Left kidney (tissue), 1 donor: ENCODE measurements at regions not wholly inside any gene's neighbourhood (a gene's known extent, or its start where the extent isn't known, plus 50 kb on each side); places are given as distances from the start of the nearest gene placed in this dataset.
"Not testable (repeated sequence)": the region's sequence is repeated elsewhere in the genome, so short reads cannot be mapped to it uniquely, and the experiment has no call there.

Experiments used
- DNase-seq: peaks from one replicate; pipeline ENCODE4 v3.0.0-alpha.2; 2013

GRCh38 chr3:80608072-80608471, 840.3 kb upstream of the ROBO1 start:
- not testable (repeated sequence) for DNase-seq

GRCh38 chr3:80606073-80606472, 838.3 kb upstream of the ROBO1 start:
- DNase-seq: no peak

- no peak for DNase-seq
Measured at GRCh38 chr3:80601479-80601878, 833.7 kb upstream of the ROBO1 start.

GRCh38 chr3:80592792-80593191, 825.0 kb upstream of the ROBO1 start:
- DNase-seq: no peak

- no peak for DNase-seq
Measured at GRCh38 chr3:80586338-80586737, 818.5 kb upstream of the ROBO1 start.

GRCh38 chr3:80580146-80580545, 812.3 kb upstream of the ROBO1 start:
- no peak for DNase-seq

- no peak for DNase-seq
Measured at GRCh38 chr3:80564391-80564790, 796.6 kb upstream of the ROBO1 start.

- no peak for DNase-seq
Measured at GRCh38 chr3:80559701-80560100, 791.9 kb upstream of the ROBO1 start.

GRCh38 chr3:80556763-80557162, 789.0 kb upstream of the ROBO1 start:
- no peak for DNase-seq

GRCh38 chr3:80554304-80554703, 786.5 kb upstream of the ROBO1 start:
- DNase-seq: no peak

- no peak for DNase-seq
Measured at GRCh38 chr3:80553211-80553610, 785.4 kb upstream of the ROBO1 start.

GRCh38 chr3:80550174-80550573, 782.4 kb upstream of the ROBO1 start:
- no peak for DNase-seq

- DNase-seq: no peak
Measured at GRCh38 chr3:80549173-80549572, 781.4 kb upstream of the ROBO1 start.

GRCh38 chr3:80543154-80543553, 775.4 kb upstream of the ROBO1 start:
- no peak for DNase-seq

GRCh38 chr3:80542456-80542855, 774.7 kb upstream of the ROBO1 start:
- no peak for DNase-seq

GRCh38 chr3:80537680-80538079, 769.9 kb upstream of the ROBO1 start:
- DNase-seq: no peak

- no peak for DNase-seq
Measured at GRCh38 chr3:80535286-80535685, 767.5 kb upstream of the ROBO1 start.

GRCh38 chr3:80533553-80533952, 765.8 kb upstream of the ROBO1 start:
- DNase-seq: no peak

GRCh38 chr3:80526153-80526552, 758.4 kb upstream of the ROBO1 start:
- DNase-seq: no peak

GRCh38 chr3:80521081-80521480, 753.3 kb upstream of the ROBO1 start:
- no peak for DNase-seq

GRCh38 chr3:80519436-80519835, 751.6 kb upstream of the ROBO1 start:
- no peak for DNase-seq

- DNase-seq: no peak
Measured at GRCh38 chr3:80496452-80496851, 728.7 kb upstream of the ROBO1 start.

GRCh38 chr3:80492162-80492561, 724.4 kb upstream of the ROBO1 start:
- no peak for DNase-seq

GRCh38 chr3:80472961-80473360, 705.2 kb upstream of the ROBO1 start:
- no peak for DNase-seq

GRCh38 chr3:80472459-80472858, 704.7 kb upstream of the ROBO1 start:
- DNase-seq: no peak
